Transverse colon (tissue), 3 donors: ENCODE measurements at regions not wholly inside any gene's neighbourhood (a gene's known extent, or its start where the extent isn't known, plus 50 kb on each side); places are given as distances from the start of the nearest gene placed in this dataset.

Source experiments
- CTCF ChIP-seq, 5 experiments: fragments of 200-600 bp in 3 of 5; fragments of 450-650 bp in 2 of 5; sonication (generic) in 3 of 5; IDR thresholded peaks; 1 replicate in 2 of 5; 2 replicates in 3 of 5; pipeline ENCODE4 v1.5.1; 2016 to 2017; ENCODE audit warnings: antibody characterized with exemption in 5 of 5, inconsistent platforms in 3 of 5, mild to moderate bottlenecking in 2 of 5, moderate library complexity in 1 of 5
- POLR2A ChIP-seq: fragments of 450-650 bp; IDR thresholded peaks from one replicate; pipeline ENCODE4 v1.6.1; 2016; ENCODE audit warnings: antibody characterized with exemption, mild to moderate bottlenecking, moderate library complexity

DNA sequence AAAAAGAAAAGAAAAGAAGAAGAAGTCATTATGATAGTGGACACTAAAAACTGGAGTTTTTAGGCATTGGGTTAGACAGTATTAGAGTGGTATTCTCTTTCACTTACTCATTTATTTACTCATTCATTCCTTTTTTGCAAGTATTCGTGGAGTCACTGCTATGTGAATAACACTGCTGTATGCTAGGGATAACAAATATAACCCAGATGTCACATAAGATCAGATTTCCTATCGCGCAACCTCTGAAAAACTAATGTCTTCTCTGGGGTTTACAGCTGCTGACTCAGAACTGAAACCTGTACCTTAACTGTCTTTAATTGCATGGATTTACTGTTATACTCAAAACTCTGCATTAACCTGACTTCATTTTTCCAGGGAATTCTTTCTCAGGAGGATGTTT is 353.7 kb downstream of the LRIG3 start:
- no peak for TF ChIP-seq CTCF (IDR thresholded peaks at IDR 0.05)
- TF ChIP-seq POLR2A: no peak
